Skeletal muscle satellite cell (primary cell): ENCODE measurements at regions not wholly inside any gene's neighbourhood (a gene's known extent, or its start where the extent isn't known, plus 50 kb on each side); places are given as distances from the start of the nearest gene placed in this dataset.
"Not testable (repeated sequence)": the region's sequence is repeated elsewhere in the genome, so short reads cannot be mapped to it uniquely, and the experiment has no call there.

ENCODE experiments used
- H3K27me3 ChIP-seq: 2 replicates; pipeline ENCODE4 v1.7.0; 2013; ENCODE audit warnings: low read length; ENCODE audit not compliant: control insufficient read depth, insufficient read depth
- H3K36me3 ChIP-seq: 2 replicates; pipeline ENCODE4 v1.7.0; 2013; ENCODE audit warnings: mild to moderate bottlenecking, control low read depth, low read length; ENCODE audit not compliant: insufficient read depth
- H3K4me1 ChIP-seq: 2 replicates; pipeline ENCODE4 v1.7.0; 2013; ENCODE audit warnings: low read length; ENCODE audit not compliant: control insufficient read depth, insufficient read depth
- H3K4me2 ChIP-seq: 2 replicates; pipeline ENCODE4 v1.7.0; 2013; ENCODE audit warnings: mild to moderate bottlenecking, low read length
- H3K4me3 ChIP-seq: 2 replicates; pipeline ENCODE4 v1.7.0; 2013; ENCODE audit warnings: low read length
- H3K9ac ChIP-seq: 2 replicates; pipeline ENCODE4 v1.7.0; 2013; ENCODE audit warnings: mild to moderate bottlenecking, low read depth, low read length, moderate library complexity
- H3K9me3 ChIP-seq: replicated peaks from 2 replicates; pipeline ENCODE4 v1.7.0; 2013; ENCODE audit warnings: mild to moderate bottlenecking, control low read depth, low read length

DNA sequence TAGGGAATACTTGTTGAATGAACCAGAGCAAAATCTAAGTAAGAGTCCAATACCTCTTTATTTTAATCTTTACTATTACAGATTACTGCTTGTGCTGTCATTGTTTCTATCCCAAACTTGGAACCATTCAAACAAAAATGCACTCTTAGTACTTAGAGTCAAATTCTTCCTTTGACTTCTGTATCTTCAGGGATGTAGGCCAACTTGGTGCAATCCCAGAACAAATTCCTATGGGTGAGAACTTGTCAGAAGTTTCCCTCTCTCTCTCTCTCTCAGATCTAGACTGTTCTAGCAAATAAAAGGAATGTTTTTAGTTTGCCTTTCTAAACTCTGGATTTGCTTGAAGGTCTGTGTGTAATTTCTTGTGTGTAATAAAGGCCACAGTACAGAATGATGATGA, 329.0 kb upstream of the TMTC4 start:
- no peaks in the 10 kb centered on the region for H3K36me3 ChIP-seq
- H3K9ac ChIP-seq = no peak overlapping the region
- H3K4me3 ChIP-seq = no peak overlapping the region
- no peaks in the 10 kb centered on the region for H3K9me3 ChIP-seq
- H3K4me1 ChIP-seq = no peaks in the 10 kb centered on the region
- H3K4me2 ChIP-seq = no peak overlapping the region
- H3K27me3 ChIP-seq = no peaks in the 10 kb centered on the region

DNA sequence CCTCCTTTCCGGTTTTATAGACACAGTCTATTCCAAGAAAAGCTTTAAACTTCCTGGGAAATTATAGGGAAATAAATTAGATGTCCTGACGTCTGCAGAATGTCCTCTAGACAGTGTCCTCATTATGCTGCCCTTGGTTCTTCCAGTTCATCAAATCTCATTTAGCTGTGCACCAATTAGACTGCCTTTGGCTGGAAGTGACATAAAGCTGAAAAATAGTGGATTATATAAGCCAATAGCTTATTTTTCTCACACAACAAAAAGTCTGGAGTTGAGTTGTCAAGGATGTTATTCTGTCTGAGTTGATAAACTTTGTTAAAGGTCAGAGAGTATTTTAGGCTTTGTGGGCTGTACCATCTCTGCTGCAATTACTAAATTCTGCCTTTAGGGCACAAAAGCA, 314.8 kb upstream of the TMTC4 start:
- no peak overlapping the region for H3K9ac ChIP-seq
- H3K4me2 ChIP-seq = no peak overlapping the region
- no peak overlapping the region for H3K4me3 ChIP-seq
- H3K36me3 ChIP-seq = no peaks in the 10 kb centered on the region
- no peaks in the 10 kb centered on the region for H3K27me3 ChIP-seq
- H3K4me1 ChIP-seq = no peaks in the 10 kb centered on the region
- H3K9me3 ChIP-seq = no peaks in the 10 kb centered on the region

DNA sequence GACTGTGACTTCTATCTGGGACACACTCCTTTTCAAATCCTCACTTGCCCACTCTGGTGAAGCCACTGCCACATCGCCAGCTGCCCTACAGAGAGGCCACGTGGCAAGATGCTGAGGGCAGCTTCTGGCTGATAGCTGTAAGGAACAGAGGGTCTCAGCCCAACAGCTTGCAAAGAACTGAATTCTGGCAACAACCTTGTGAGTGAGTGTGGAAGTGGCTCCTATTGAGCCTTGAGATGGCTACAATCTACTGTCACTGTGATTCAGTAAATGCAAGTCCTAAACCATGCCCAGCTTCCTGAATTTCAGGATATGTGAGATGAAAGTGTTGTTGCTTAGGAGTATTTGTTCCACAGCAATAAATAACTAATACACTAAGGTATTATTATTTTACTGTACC, 314.3 kb upstream of the TMTC4 start:
- Histone ChIP-seq H3K9me3 (no peaks in the 10 kb centered on the region), H3K27me3 (no peaks in the 10 kb centered on the region), H3K9ac (no peak overlapping the region), H3K4me1 (no peaks in the 10 kb centered on the region), H3K36me3 (no peaks in the 10 kb centered on the region), H3K4me3 (no peak overlapping the region), H3K4me2 (no peak overlapping the region)

DNA sequence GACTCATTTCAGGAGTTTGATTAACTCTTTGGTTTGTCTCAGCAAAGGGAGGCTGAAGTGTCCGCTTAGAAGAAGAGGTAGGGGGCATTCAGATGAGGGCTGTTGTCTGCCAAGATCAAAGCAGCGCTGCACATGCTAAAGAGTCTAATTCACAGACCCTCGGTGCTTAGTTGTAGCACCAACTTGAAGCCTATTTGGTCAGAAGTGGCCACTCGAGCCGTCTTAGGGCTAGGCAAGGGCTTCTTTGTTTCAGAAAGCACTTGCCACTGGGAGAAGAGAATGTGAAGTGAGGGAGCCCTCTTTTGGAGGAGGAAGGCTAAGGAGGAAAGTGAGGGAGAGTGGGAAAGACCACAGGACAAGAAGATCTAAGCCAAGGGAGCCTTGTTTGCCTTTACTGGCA, 313.4 kb upstream of the TMTC4 start:
- Histone ChIP-seq H3K36me3 (no peaks in the 10 kb centered on the region), H3K4me2 (no peak overlapping the region), H3K4me3 (no peak overlapping the region), H3K9me3 (no peaks in the 10 kb centered on the region), H3K9ac (no peak overlapping the region), H3K4me1 (no peaks in the 10 kb centered on the region), H3K27me3 (no peaks in the 10 kb centered on the region)

DNA sequence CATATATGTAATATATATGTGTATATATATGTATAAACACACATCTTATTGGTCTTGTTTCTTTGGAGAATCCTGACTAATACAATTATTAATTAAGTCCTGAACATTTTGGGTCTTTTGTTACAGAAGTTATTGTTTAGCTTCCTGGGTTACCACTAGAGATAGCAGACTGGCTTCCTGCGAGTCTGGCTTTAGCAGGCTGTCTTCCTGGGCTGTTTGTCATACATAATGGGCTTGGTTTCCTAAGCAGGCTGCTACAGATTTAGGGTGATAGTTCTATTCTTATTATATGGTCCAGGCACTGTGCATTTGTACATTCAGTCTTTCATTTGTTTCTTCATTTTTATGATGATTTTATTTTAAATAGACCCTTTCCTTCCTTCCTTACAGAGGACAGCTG, 312.0 kb upstream of the TMTC4 start:
- Histone ChIP-seq H3K4me1 (no peaks in the 10 kb centered on the region), H3K4me3 (no peak overlapping the region), H3K9ac (no peak overlapping the region), H3K4me2 (no peak overlapping the region), H3K27me3 (peaks cover under 1% of the 10 kb centered on the region), H3K36me3 (no peaks in the 10 kb centered on the region), H3K9me3 (no peaks in the 10 kb centered on the region)

DNA sequence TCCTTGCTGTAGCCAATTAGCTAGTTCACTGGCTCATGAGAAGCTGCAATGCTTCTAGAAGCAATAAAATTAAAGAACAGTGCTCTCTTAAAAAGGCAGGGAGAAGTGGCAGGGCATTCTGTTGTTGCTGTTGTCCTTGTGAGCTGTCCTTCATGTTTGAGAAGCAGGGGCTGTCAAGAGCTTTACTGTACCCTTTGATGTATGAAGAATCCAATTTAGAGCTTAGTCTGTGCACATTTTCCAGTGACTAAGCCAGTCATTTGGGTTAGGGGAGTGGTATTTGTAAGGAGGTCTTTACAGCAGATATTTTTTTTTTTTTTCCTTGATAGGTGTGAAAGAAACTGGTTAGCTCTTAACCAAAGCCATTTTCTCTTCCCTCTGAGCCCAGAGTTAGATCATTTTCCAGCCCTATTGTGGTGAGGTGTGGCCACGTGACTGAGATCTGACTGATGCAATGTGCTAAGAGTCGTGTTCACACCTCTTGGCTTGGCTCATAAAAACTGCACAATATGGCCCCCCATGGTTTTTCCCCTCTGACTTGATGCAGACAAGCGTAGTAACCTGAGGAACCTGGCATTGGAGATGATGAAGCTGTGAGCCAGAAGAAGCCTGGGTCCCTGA, 309.6 kb upstream of the TMTC4 start:
- H3K4me1 ChIP-seq = no peaks in the 10 kb centered on the region
- no peak overlapping the region for H3K9ac ChIP-seq
- H3K4me2 ChIP-seq = no peak overlapping the region
- H3K9me3 ChIP-seq = no peaks in the 10 kb centered on the region
- H3K36me3 ChIP-seq = no peaks in the 10 kb centered on the region
- H3K4me3 ChIP-seq = no peak overlapping the region
- H3K27me3 ChIP-seq = peaks cover 13% of the 10 kb centered on the region

DNA sequence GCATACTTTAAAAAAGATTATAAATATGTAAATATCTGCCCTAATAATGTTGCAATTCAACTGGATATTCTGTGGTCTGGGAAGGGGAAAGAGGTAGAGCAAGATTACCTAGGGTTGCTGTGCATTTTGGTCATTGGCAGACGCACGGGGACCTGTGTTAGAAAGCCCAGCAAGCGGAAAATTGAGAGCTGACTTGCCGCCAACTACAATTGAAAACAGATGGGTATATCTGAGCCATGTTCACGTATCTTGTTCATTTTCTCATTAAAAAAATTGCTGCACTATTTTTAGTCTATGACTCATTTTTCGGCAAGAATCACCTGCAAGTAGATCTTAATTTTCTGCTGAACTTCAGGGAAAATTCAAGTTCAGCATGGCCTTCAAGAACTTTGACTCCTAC, 308.5 kb upstream of the TMTC4 start:
- Histone ChIP-seq H3K27me3 (peaks cover 18% of the 10 kb centered on the region), H3K4me2 (no peak overlapping the region), H3K4me1 (no peaks in the 10 kb centered on the region), H3K4me3 (no peak overlapping the region), H3K36me3 (no peaks in the 10 kb centered on the region), H3K9ac (no peak overlapping the region), H3K9me3 (no peaks in the 10 kb centered on the region)

DNA sequence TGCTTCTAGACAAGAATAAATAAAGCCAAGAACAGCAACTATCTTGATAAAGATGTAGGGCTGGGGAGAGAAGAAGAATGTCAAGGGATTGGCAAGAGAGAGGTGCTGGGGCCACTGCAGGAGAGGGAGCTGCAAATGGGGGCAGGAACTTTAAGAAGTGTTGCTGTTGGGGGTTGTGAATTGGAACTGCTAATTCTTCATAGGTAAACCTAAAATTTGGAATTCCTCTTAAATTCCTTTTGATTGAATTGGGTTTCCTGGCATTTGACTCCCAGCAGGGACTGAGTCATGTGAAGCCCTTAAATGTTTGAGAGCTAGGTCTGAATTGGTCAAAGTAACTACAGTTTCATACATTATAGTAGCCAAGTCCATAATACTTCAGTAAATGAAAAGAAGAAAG, 305.6 kb upstream of the TMTC4 start:
- H3K4me2 ChIP-seq = no peak overlapping the region
- no peak overlapping the region for H3K4me3 ChIP-seq
- H3K27me3 ChIP-seq = peaks cover 21% of the 10 kb centered on the region
- H3K9me3 ChIP-seq = no peaks in the 10 kb centered on the region
- H3K36me3 ChIP-seq = no peaks in the 10 kb centered on the region
- H3K4me1 ChIP-seq = no peaks in the 10 kb centered on the region
- H3K9ac ChIP-seq = no peak overlapping the region

DNA sequence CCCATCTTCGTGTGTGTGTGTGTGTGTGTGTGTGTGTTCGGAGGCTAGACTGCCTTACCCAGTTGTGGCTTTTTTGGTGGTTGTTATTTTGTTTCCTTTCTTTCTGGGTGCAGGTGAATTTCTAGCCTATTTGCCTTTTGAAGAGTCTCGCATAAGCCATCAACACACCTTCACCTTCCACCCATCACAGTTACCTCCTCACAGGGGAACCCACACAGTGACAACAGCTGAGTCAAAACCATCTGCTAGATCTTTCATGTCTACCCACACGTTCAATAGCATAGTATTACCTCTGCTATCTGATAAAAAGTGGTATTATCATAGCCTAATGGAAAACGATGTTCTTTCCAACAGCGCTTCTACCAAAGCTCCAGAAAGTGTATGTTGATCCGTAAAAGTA, 303.2 kb upstream of the TMTC4 start:
- no peak overlapping the region for H3K9ac ChIP-seq
- H3K27me3 ChIP-seq = peaks cover 21% of the 10 kb centered on the region
- H3K4me2 ChIP-seq = no peak overlapping the region
- H3K4me1 ChIP-seq = no peaks in the 10 kb centered on the region
- H3K9me3 ChIP-seq = no peaks in the 10 kb centered on the region
- H3K4me3 ChIP-seq = no peak overlapping the region
- no peaks in the 10 kb centered on the region for H3K36me3 ChIP-seq

DNA sequence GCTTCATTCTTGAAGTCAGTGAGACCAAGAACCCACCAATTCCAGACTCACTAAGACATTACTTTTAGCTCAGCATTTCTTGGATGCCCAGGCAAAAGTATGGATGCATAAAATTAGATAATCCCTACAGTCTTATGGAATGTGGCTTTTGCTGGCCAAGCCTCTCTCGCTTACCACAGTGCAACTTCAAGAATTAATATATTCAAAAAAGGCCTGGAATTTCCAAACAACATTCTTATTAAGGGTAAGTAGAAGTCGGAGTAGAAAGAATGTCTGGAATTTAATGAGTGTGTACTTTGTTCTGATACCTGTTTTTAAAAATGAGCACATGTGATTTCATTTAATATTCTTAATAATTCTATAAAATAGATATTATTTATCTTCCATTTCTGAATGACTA, 302.4 kb upstream of the TMTC4 start:
- Histone ChIP-seq H3K27me3 (peaks cover 21% of the 10 kb centered on the region), H3K4me2 (no peak overlapping the region), H3K9me3 (no peaks in the 10 kb centered on the region), H3K9ac (no peak overlapping the region), H3K4me1 (no peaks in the 10 kb centered on the region), H3K36me3 (no peaks in the 10 kb centered on the region), H3K4me3 (no peak overlapping the region)

DNA sequence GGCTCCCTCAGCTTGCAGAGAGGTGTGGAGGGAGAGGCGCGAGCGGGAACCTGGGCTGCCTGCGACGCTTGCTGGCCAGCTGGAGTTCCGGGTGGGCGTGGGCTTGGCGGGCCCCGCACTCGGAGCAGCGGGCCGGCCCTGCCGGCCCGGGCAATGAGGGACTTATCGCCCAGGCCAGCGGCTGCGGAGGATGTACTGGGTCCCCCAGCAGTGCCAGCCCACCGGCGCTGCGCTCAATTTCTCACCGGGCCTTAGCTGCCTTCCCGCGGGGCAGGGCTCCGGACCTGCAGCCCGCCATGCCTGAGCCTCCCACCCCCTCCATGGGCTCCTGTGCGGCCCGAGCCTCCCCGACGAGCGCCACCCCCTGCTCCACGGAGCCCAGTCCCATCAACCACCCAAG, 301.1 kb upstream of the TMTC4 start:
- H3K4me3 ChIP-seq, H3K4me1 ChIP-seq, H3K36me3 ChIP-seq, H3K9me3 ChIP-seq, H3K4me2 ChIP-seq, H3K9ac ChIP-seq: not testable (repeated sequence)
- H3K27me3 ChIP-seq = peaks cover 16% of the 10 kb centered on the region

DNA sequence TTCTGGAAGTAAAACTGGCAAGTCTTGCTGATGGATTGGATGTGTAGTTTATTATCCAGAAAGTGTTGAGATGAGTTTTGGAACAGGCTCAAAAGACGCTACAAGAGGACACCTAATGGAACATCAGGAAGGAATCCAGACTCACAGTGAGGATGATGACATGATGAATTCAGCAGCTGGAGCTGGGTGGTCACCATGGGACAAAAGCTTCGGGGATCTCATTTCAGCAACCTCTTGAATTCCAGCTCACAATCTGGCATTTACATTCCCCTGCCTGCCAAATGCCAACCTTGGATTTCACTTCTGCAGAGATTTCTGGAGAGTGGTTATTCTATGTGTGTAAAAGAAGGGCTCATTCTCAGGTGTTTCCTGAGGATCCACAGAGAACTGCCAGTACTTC, 288.0 kb upstream of the TMTC4 start:
- no peaks in the 10 kb centered on the region for H3K4me1 ChIP-seq
- no peak overlapping the region for H3K4me2 ChIP-seq
- H3K36me3 ChIP-seq = no peaks in the 10 kb centered on the region
- no peaks in the 10 kb centered on the region for H3K9me3 ChIP-seq
- no peak overlapping the region for H3K4me3 ChIP-seq
- H3K27me3 ChIP-seq = no peaks in the 10 kb centered on the region
- no peak overlapping the region for H3K9ac ChIP-seq
